ENCODE measurements at regions not wholly inside any gene's neighbourhood (a gene's known extent, or its start where the extent isn't known, plus 50 kb on each side); places are given as distances from the start of the nearest gene placed in this dataset.

GRCh38 chr12:131385313-131386166 lies 325.4 kb upstream of the SFSWAP start (continued):
- no peak for TF ChIP-seq ATF3 (IDR thresholded peaks at IDR 0.05; ENCODE audit: insufficient read depth, low read depth, low read length)
- no peak for TF ChIP-seq KDM5A (IDR thresholded peaks at IDR 0.05; ENCODE audit: low read length)
- no peak for TF ChIP-seq POLR2A (IDR thresholded peaks at IDR 0.05; ENCODE audit: control extremely low read depth in 1 of 2, low read depth in 2 of 2, low read length in 2 of 2)
- no peak for TF ChIP-seq CTBP2 (IDR thresholded peaks at IDR 0.05; ENCODE audit: borderline replicate concordance, insufficient read depth, insufficient read length, low read length)

Measured in H1 (cell line).